B cell (primary cell): ENCODE measurements at regions not wholly inside any gene's neighbourhood (a gene's known extent, or its start where the extent isn't known, plus 50 kb on each side); places are given as distances from the start of the nearest gene placed in this dataset.

Experiments
- CTCF ChIP-seq: fragments of 200-600 bp; IDR thresholded peaks from one replicate; pipeline ENCODE4 v1.8.0; 2022; ENCODE audit warnings: antibody characterized with exemption, mild to moderate bottlenecking
- EZH2 ChIP-seq: IDR thresholded peaks from 2 replicates; pipeline ENCODE4 v1.6.1; 2012; ENCODE audit warnings: borderline replicate concordance, low read depth, mild to moderate bottlenecking, moderate library complexity, low read length; ENCODE audit not compliant: insufficient read depth, poor library complexity, severe bottlenecking

GRCh38 chr16:77617553-77617952 is 104.8 kb upstream of the NUDT7 start:
- TF ChIP-seq CTCF: no peak
- no peak for TF ChIP-seq EZH2
